Panc1 (cell line): ENCODE measurements at regions not wholly inside any gene's neighbourhood (a gene's known extent, or its start where the extent isn't known, plus 50 kb on each side); places are given as distances from the start of the nearest gene placed in this dataset.

Experiments used
- ATAC-seq: fragments of 200-7000 bp; cut with Tn5 transposase; 2 replicates; pipeline ENCODE4 v1.9.1; 2020; ENCODE audit warnings: mild to moderate bottlenecking, moderate library complexity
- BruUV-seq: library from RNA; stranded (reverse); fragments of 400-500 nt; replicated peaks from 2 replicates; lab custom pipeline; 2021; lab: Mats Ljungman, UMichigan
- CTCF ChIA-PET: fragments of 300-600 bp; sonication (Branson Sonifier 250); formaldehyde crosslinking; loops from one replicate; lab custom pipeline; 2022; ENCODE audit warnings: antibody characterized with exemption; lab: Charles Lee
- POLR2A ChIA-PET: fragments of 300-600 bp; sonication (Branson Sonifier 250); formaldehyde crosslinking; loops from one replicate; lab custom pipeline; 2022; ENCODE audit warnings: antibody characterized with exemption; lab: Charles Lee
- DNase-seq: peaks from one replicate; pipeline ENCODE4 v3.0.0-alpha.2; 2010; ENCODE audit warnings: low read depth, low spot score
- H3K27ac ChIP-seq: 2 replicates; pipeline ENCODE4 v1.5.1; 2011; ENCODE audit warnings: mild to moderate bottlenecking, low read length, inconsistent platforms
- H3K27me3 ChIP-seq: fragments of 200-500 bp; sonication (Bioruptor generic); 2 replicates; pipeline ENCODE4 v1.6.0; 2014; ENCODE audit warnings: low read length, inconsistent platforms; ENCODE audit not compliant: control insufficient read depth, insufficient read depth
- H3K36me3 ChIP-seq: fragments of 200-500 bp; sonication (Bioruptor generic); 2 replicates; pipeline ENCODE4 v1.5.1; 2014; ENCODE audit warnings: inconsistent platforms, mild to moderate bottlenecking, low read length, moderate library complexity; ENCODE audit not compliant: control insufficient read depth, insufficient read depth
- H3K4me1 ChIP-seq: 2 replicates; pipeline ENCODE4 v1.5.1; 2011; ENCODE audit warnings: inconsistent platforms, mild to moderate bottlenecking, low read length, moderate library complexity; ENCODE audit not compliant: control insufficient read depth, insufficient read depth
- H3K4me3 ChIP-seq, 2 experiments: 2 replicates each; pipeline ENCODE4 v1.5.1; 2011 to 2012; ENCODE audit warnings: low read depth in 2 of 2, low read length in 2 of 2, mild to moderate bottlenecking in 2 of 2, inconsistent platforms in 1 of 2, moderate library complexity in 1 of 2
- H3K9me3 ChIP-seq: fragments of 200-500 bp; sonication (Bioruptor generic); 2 replicates; pipeline ENCODE4 v1.5.1; 2014; ENCODE audit warnings: low read depth, mild to moderate bottlenecking, inconsistent platforms, low read length, moderate library complexity; ENCODE audit not compliant: control insufficient read depth, insufficient read depth
- POLR2AphosphoS5 ChIP-seq: IDR thresholded peaks from 2 replicates; pipeline ENCODE4 v1.6.1; 2012; ENCODE audit warnings: mild to moderate bottlenecking, low read depth, low read length, moderate library complexity
- SIN3A ChIP-seq: IDR thresholded peaks from 2 replicates; pipeline ENCODE4 v1.6.1; 2012; ENCODE audit warnings: low read depth, mild to moderate bottlenecking, low read length, moderate library complexity, borderline replicate concordance; ENCODE audit not compliant: insufficient read depth
- TCF7L2 ChIP-seq: IDR thresholded peaks from 2 replicates; pipeline ENCODE4 v1.6.1; 2011; ENCODE audit warnings: mild to moderate bottlenecking, low read depth, low read length, inconsistent platforms
- in situ Hi-C: cut with HindIII; loops from 2 replicates; pipeline ENCODE4 v1.10.0; 2016; ENCODE audit warnings: low sequenced_read_pairs, low pct_unique_long_range_greater_than_20kb
- intact Hi-C: fragments of 100-400 bp; cut with micrococcal nuclease; formaldehyde crosslinking; loops from one replicate; pipeline ENCODE4 v1.10.0; 2022; ENCODE audit not compliant: unreplicated experiment
- TF ChIP-seq, protein P1 (sequence below), 2 experiments: IDR thresholded peaks; 2 replicates each; pipeline ENCODE4 v1.6.1; 2011 to 2012; ENCODE audit warnings: low read depth in 2 of 2, control low read depth in 1 of 2, low read length in 1 of 2, mild to moderate bottlenecking in 1 of 2, moderate library complexity in 1 of 2; ENCODE audit not compliant: insufficient read depth in 1 of 2
- TF ChIP-seq, protein P2 (sequence below): fragments of 450-650 bp; IDR thresholded peaks from 2 replicates; pipeline ENCODE4 v1.5.1; 2017; ENCODE audit warnings: mild to moderate bottlenecking

DNA sequence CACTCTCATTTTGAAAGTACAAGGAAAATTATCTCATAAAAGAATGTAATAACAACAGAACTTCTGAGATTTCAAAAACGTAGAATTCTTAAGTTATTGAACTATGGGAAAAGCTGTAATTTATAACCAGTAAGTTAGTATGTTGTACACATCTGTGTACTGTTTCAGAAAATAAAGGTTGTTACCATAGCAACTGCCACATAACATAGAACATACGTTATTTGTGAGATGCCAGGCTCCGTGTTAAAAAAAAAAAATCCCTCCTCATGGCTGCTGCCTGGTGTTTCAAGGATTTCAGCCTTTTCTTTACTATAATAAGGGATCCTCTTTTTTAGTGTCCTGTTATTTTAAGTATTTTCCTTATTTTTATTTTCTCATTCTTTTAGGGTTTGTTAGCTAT lies 79.5 kb downstream of the RWDD3 start:
- no peak overlapping the region for H3K27ac ChIP-seq
- in situ Hi-C loops, result no loop called here
- no TSS peak for BruUV-seq
- H3K4me1 ChIP-seq, result no peaks in the 10 kb centered on the region
- H3K27me3 ChIP-seq, result peaks cover 2% of the 10 kb centered on the region; the same call in 1 of the 2 replicates
- H3K9me3 ChIP-seq, result no peaks in the 10 kb centered on the region
- no peaks in the 10 kb centered on the region for H3K36me3 ChIP-seq
- intact Hi-C loops, result no loop called here
- ATAC-seq (no peak), DNase-seq (no peak)
- ChIA-PET CTCF (no interaction called here), POLR2A (no interaction called here)
- TF ChIP-seq POLR2AphosphoS5 (no peak), SIN3A (no peak)
- TF ChIP-seq, protein P1, sequence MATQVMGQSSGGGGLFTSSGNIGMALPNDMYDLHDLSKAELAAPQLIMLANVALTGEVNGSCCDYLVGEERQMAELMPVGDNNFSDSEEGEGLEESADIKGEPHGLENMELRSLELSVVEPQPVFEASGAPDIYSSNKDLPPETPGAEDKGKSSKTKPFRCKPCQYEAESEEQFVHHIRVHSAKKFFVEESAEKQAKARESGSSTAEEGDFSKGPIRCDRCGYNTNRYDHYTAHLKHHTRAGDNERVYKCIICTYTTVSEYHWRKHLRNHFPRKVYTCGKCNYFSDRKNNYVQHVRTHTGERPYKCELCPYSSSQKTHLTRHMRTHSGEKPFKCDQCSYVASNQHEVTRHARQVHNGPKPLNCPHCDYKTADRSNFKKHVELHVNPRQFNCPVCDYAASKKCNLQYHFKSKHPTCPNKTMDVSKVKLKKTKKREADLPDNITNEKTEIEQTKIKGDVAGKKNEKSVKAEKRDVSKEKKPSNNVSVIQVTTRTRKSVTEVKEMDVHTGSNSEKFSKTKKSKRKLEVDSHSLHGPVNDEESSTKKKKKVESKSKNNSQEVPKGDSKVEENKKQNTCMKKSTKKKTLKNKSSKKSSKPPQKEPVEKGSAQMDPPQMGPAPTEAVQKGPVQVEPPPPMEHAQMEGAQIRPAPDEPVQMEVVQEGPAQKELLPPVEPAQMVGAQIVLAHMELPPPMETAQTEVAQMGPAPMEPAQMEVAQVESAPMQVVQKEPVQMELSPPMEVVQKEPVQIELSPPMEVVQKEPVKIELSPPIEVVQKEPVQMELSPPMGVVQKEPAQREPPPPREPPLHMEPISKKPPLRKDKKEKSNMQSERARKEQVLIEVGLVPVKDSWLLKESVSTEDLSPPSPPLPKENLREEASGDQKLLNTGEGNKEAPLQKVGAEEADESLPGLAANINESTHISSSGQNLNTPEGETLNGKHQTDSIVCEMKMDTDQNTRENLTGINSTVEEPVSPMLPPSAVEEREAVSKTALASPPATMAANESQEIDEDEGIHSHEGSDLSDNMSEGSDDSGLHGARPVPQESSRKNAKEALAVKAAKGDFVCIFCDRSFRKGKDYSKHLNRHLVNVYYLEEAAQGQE (IDR thresholded peaks at IDR 0.05; ENCODE audit: insufficient read depth in 1 of 2, low read depth in 2 of 2, low read length in 1 of 2), result no peak
- H3K4me3 ChIP-seq, result no peak overlapping the region

DNA sequence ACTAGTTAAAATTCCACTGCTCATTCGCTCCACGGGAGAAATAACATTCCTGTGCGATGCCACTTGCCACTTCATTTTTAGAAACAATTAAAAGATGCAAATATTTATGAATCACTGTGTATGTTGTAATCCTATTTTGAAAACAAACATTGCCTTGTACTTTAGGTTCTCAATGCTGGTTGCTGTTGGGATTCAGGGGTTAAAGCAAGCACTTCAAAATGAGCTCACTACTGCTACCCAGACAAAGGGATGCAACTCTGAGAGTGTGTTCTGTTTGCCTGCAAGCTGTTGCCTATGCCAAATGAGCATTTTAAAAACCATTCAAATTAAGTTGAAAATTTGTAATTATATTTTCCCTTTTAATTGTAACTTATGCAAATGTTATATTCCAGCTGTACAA lies 87.5 kb downstream of the RWDD3 start:
- no peaks in the 10 kb centered on the region for H3K4me1 ChIP-seq
- intact Hi-C loops, result no loop called here
- in situ Hi-C loops, result no loop called here
- H3K4me3 ChIP-seq, result no peak overlapping the region
- no TSS peak for BruUV-seq
- no peaks in the 10 kb centered on the region; the same call in 1 of the 2 replicates for H3K27me3 ChIP-seq
- H3K9me3 ChIP-seq, result no peaks in the 10 kb centered on the region
- no peaks in the 10 kb centered on the region for H3K36me3 ChIP-seq
- H3K27ac ChIP-seq, result no peak overlapping the region
- CTCF ChIA-PET, result no interaction called here
- DNase-seq (no peak), ATAC-seq (no peak)
- TF ChIP-seq POLR2AphosphoS5 (no peak), SIN3A (no peak)
- POLR2A ChIA-PET, result no interaction called here

DNA sequence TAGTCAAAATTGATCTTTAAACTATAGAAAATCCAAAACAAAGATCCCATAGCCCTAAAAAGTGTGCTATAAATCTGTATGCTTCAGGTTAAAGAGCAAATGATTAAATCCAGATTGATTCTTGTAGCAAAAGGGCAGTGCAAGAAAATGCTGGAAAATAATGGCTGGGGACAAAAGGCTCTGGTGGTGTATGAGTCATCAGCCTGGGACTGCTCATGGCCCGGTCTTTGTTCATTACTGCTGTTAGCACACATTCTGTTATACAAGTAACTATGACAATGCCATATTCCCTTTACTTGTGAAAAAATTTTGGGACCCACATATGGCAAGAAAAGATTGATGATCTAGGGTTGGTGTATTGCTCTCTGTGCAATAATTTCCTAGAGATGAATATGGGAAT lies 89.1 kb downstream of the RWDD3 start:
- TF ChIP-seq POLR2AphosphoS5, result no peak
- no peak for TF ChIP-seq SIN3A
- TF ChIP-seq, protein P2, sequence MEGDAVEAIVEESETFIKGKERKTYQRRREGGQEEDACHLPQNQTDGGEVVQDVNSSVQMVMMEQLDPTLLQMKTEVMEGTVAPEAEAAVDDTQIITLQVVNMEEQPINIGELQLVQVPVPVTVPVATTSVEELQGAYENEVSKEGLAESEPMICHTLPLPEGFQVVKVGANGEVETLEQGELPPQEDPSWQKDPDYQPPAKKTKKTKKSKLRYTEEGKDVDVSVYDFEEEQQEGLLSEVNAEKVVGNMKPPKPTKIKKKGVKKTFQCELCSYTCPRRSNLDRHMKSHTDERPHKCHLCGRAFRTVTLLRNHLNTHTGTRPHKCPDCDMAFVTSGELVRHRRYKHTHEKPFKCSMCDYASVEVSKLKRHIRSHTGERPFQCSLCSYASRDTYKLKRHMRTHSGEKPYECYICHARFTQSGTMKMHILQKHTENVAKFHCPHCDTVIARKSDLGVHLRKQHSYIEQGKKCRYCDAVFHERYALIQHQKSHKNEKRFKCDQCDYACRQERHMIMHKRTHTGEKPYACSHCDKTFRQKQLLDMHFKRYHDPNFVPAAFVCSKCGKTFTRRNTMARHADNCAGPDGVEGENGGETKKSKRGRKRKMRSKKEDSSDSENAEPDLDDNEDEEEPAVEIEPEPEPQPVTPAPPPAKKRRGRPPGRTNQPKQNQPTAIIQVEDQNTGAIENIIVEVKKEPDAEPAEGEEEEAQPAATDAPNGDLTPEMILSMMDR, result no peak
- TF ChIP-seq, protein P1 (IDR thresholded peaks at IDR 0.05; ENCODE audit: insufficient read depth in 1 of 2, low read depth in 2 of 2, low read length in 1 of 2), result no peak
- TF ChIP-seq TCF7L2, result no peak
- ChIA-PET POLR2A (no interaction called here), CTCF (no interaction called here)
- Histone ChIP-seq H3K36me3 (no peaks in the 10 kb centered on the region), H3K4me1 (no peaks in the 10 kb centered on the region), H3K27me3 (no peaks in the 10 kb centered on the region; the same call in 1 of the 2 replicates), H3K27ac (no peak overlapping the region), H3K4me3 (no peak overlapping the region), H3K9me3 (no peaks in the 10 kb centered on the region)
- no peak for DNase-seq
- no TSS peak for BruUV-seq
- in situ Hi-C loops (no loop called here), intact Hi-C loops (no loop called here)
- ATAC-seq, result no peak
